A549 (cell line): ENCODE measurements at regions not wholly inside any gene's neighbourhood (a gene's known extent, or its start where the extent isn't known, plus 50 kb on each side); places are given as distances from the start of the nearest gene placed in this dataset.

Source experiments
- ATAC-seq, 2 experiments: fragments of 200-7000 bp in 1 of 2; fragments of >200 bp in 1 of 2; cut with Nextera tagmentation in 1 of 2; cut with Tn5 transposase in 1 of 2; 3 replicates each; pipeline versions ENCODE4 v1.8.0 to v1.9.1; 2018 to 2020; ENCODE audit warnings: mild to moderate bottlenecking in 1 of 2, moderate library complexity in 1 of 2
- CTCF ChIA-PET: fragments of 300-600 bp; sonication (Branson Sonifier 250); formaldehyde crosslinking; extraction: SDS; loops from one replicate; lab custom pipeline; 2021; ENCODE audit warnings: antibody characterized with exemption, inconsistent platforms; lab: Yijun Ruan, JAX
- POLR2A ChIA-PET: fragments of 350-600 bp; formaldehyde crosslinking; extraction: SDS; loops from one replicate; lab custom pipeline; 2021; ENCODE audit warnings: antibody characterized with exemption, inconsistent platforms; lab: Yijun Ruan, JAX
- DNase-seq, 2 experiments: peaks; one replicate each; pipeline versions ENCODE4 v3.0.0 to v3.0.0-alpha.2; 2011 to 2016; ENCODE audit warnings: low read depth in 1 of 2, low spot score in 1 of 2
- FAIRE-seq: peaks from 2 replicates; lab custom pipeline; 2011; peaks lifted over from hg19 to GRCh38; lab: Jason Lieb, UNC
- H3K27ac ChIP-seq, 2 experiments: fragments of >200 bp; sonication (Bioruptor Twin); formaldehyde crosslinking; 3 replicates each; pipeline ENCODE4 v1.5.1; 2016 to 2017
- H3K4me1 ChIP-seq: fragments of >200 bp; sonication (Bioruptor Twin); formaldehyde crosslinking; 3 replicates; pipeline ENCODE4 v1.6.1; 2016
- H3K4me2 ChIP-seq: fragments of >200 bp; sonication (Bioruptor Twin); formaldehyde crosslinking; 3 replicates; pipeline ENCODE4 v1.6.1; 2016
- H3K4me3 ChIP-seq: fragments of >200 bp; sonication (Bioruptor Twin); formaldehyde crosslinking; 3 replicates; pipeline ENCODE4 v1.5.1; 2016
- H3K9me3 ChIP-seq: fragments of >200 bp; sonication (Bioruptor Twin); formaldehyde crosslinking; 3 replicates; pipeline ENCODE4 v1.6.1; 2016
- ATOH8 ChIP-seq: fragments of 250-450 bp; sonication (Bioruptor Pico); IDR thresholded peaks from 2 replicates; pipeline ENCODE4 v1.5.0; 2020; ENCODE audit warnings: low read depth, mild to moderate bottlenecking, moderate library complexity
- BHLHE40 ChIP-seq: IDR thresholded peaks from 2 replicates; pipeline ENCODE4 v1.6.1; 2012; ENCODE audit warnings: low read depth, low read length, inconsistent platforms
- CBX2 ChIP-seq: fragments of 200-600 bp; sonication (generic); IDR thresholded peaks from 2 replicates; pipeline ENCODE4 v1.6.1; 2016; ENCODE audit warnings: low read depth, mild to moderate bottlenecking, borderline replicate concordance
- CEBPB ChIP-seq, 2 experiments: fragments of >200 bp in 1 of 2; sonication (Bioruptor Twin) in 1 of 2; formaldehyde crosslinking in 1 of 2; IDR thresholded peaks; 2 replicates each; pipeline ENCODE4 v1.6.1; 2012 to 2016
- CHD4 ChIP-seq: fragments of 200-600 bp; sonication (generic); IDR thresholded peaks from 2 replicates; pipeline ENCODE4 v1.6.1; 2016; ENCODE audit warnings: antibody characterized with exemption, mild to moderate bottlenecking, borderline replicate concordance
- CTCF ChIP-seq: fragments of >200 bp; sonication (Bioruptor Twin); formaldehyde crosslinking; IDR thresholded peaks from 3 replicates; pipeline ENCODE4 v1.5.1; 2016
- EHMT2 ChIP-seq: fragments of 200-600 bp; sonication (generic); IDR thresholded peaks from 2 replicates; pipeline ENCODE4 v1.6.1; 2016; ENCODE audit warnings: antibody characterized with exemption, low read depth, mild to moderate bottlenecking, moderate library complexity
- FOSL2 ChIP-seq, 2 experiments: fragments of 450-650 bp in 1 of 2; fragments of >200 bp in 1 of 2; sonication (Bioruptor Twin) in 1 of 2; formaldehyde crosslinking; IDR thresholded peaks; 2 replicates each; pipeline versions ENCODE4 v1.5.0 to v1.6.1; 2016 to 2020; ENCODE audit warnings: mild to moderate bottlenecking in 1 of 2, moderate library complexity in 1 of 2
- GATA3 ChIP-seq: IDR thresholded peaks from 2 replicates; pipeline ENCODE4 v1.6.1; 2012; ENCODE audit warnings: borderline replicate concordance
- HES2 ChIP-seq: fragments of >200 bp; sonication (Bioruptor Twin); formaldehyde crosslinking; IDR thresholded peaks from 2 replicates; pipeline ENCODE4 v1.6.1; 2016
- JUN ChIP-seq, 2 experiments: fragments of >200 bp; sonication (Bioruptor Twin); formaldehyde crosslinking; IDR thresholded peaks; 2 replicates in 1 of 2; 3 replicates in 1 of 2; pipeline ENCODE4 v1.6.1; 2016 to 2017
- KDM1A ChIP-seq: fragments of 200-600 bp; sonication (generic); IDR thresholded peaks from 2 replicates; pipeline ENCODE4 v1.6.1; 2016; ENCODE audit warnings: low read depth, mild to moderate bottlenecking
- KDM5A ChIP-seq: fragments of 200-600 bp; sonication (generic); IDR thresholded peaks from 2 replicates; pipeline ENCODE4 v1.6.1; 2016; ENCODE audit warnings: antibody characterized with exemption, mild to moderate bottlenecking
- MAX ChIP-seq: IDR thresholded peaks from 2 replicates; pipeline ENCODE4 v1.6.1; 2012
- MAZ ChIP-seq: fragments of 150-350 bp; IDR thresholded peaks from 2 replicates; pipeline ENCODE4 v1.6.1; 2014; ENCODE audit warnings: antibody characterized with exemption, low read depth, low read length, borderline replicate concordance
- NR3C1 ChIP-seq: fragments of >200 bp; sonication (Bioruptor Twin); formaldehyde crosslinking; IDR thresholded peaks from 3 replicates; pipeline ENCODE4 v1.6.1; 2017
- PHF8 ChIP-seq: fragments of 200-600 bp; sonication (generic); IDR thresholded peaks from 2 replicates; pipeline ENCODE4 v1.6.1; 2016; ENCODE audit warnings: low read depth, mild to moderate bottlenecking, antibody characterized with exemption, moderate library complexity, borderline replicate concordance
- POLR2AphosphoS2 ChIP-seq: conservative IDR thresholded peaks from 2 replicates; pipeline ENCODE4 v1.6.1; 2012; ENCODE audit warnings: low read length, improper control_type of control experiment, inconsistent platforms
- RAD21 ChIP-seq, 2 experiments: fragments of >200 bp in 1 of 2; sonication (Bioruptor Twin) in 1 of 2; formaldehyde crosslinking in 1 of 2; IDR thresholded peaks in 1 of 2; conservative IDR thresholded peaks in 1 of 2; 2 replicates in 1 of 2; 3 replicates in 1 of 2; pipeline ENCODE4 v1.6.1; 2012 to 2018; ENCODE audit warnings: inconsistent platforms in 1 of 2
- RARB ChIP-seq: fragments of 250-450 bp; sonication (Bioruptor Pico); IDR thresholded peaks from 2 replicates; pipeline ENCODE4 v1.8.0; 2021; ENCODE audit warnings: mild to moderate bottlenecking, moderate library complexity
- REST ChIP-seq: fragments of 200-600 bp; sonication (generic); IDR thresholded peaks from 2 replicates; pipeline ENCODE4 v1.6.1; 2016; ENCODE audit warnings: antibody characterized with exemption, mild to moderate bottlenecking, moderate library complexity
- TP53 ChIP-seq: fragments of 250-450 bp; sonication (Bioruptor Pico); IDR thresholded peaks from 2 replicates; pipeline ENCODE4 v1.5.0; 2021; ENCODE audit warnings: mild to moderate bottlenecking, moderate library complexity
- USF2 ChIP-seq: fragments of 450-650 bp; IDR thresholded peaks from 2 replicates; pipeline ENCODE4 v1.6.1; 2014; ENCODE audit warnings: antibody characterized with exemption
- ZFP36 ChIP-seq: fragments of 450-650 bp; IDR thresholded peaks from 2 replicates; pipeline ENCODE4 v1.6.1; 2014; ENCODE audit warnings: borderline replicate concordance; ENCODE audit not compliant: partially characterized antibody
- WGBS: methylation state at CpG from one replicate; pipeline ENCODE4 v1.1.6; 2017; ENCODE audit errors: missing lambda C conversion rate; 5-methylcytosine and 5-hydroxymethylcytosine counted together

GRCh38 chr4:73001885-73002284, 67.6 kb downstream of the COX18 start:
- 48% methylated on average over 2 of the region's 2 CpGs for WGBS
- no peak overlapping the region for H3K4me3 ChIP-seq
- no peaks in the 10 kb centered on the region for H3K4me1 ChIP-seq
- TF ChIP-seq CHD4 (no peak), PHF8 (no peak), CBX2 (no peak), REST (no peak), FOSL2 (IDR thresholded peaks at IDR 0.05) (no peak), FOSL2 (CRISPR knock-in tag; IDR thresholded peaks at IDR 0.05) (no peak), USF2 (no peak), JUN (IDR thresholded peaks at IDR 0.05) (no peak), MAX (no peak), KDM1A (no peak), EHMT2 (no peak)
- no peaks in the 10 kb centered on the region for H3K9me3 ChIP-seq
- ChIA-PET CTCF (interaction anchor here (1.0 kb wide), 1 partner anchor 10 kb away, joined by 3 read pairs; no protein-coding TSS in a partner anchor), POLR2A (no interaction called here)
- DNase-seq = no peak
- ATAC-seq = no peak
- no peak overlapping the region for H3K27ac ChIP-seq
- no peak for FAIRE-seq
- no peak overlapping the region for H3K4me2 ChIP-seq

GRCh38 chr4:72997409-72997808, 72.1 kb downstream of the COX18 start:
- Histone ChIP-seq H3K27ac (no peak overlapping the region), H3K4me3 (no peak overlapping the region)
- 53% methylated on average over 3 of the region's 3 CpGs for WGBS
- ChIA-PET POLR2A (no interaction called here), CTCF (interaction anchor here (0.9 kb wide), 1 partner anchor 297 kb away, joined by 4 read pairs; no protein-coding TSS in a partner anchor)
- peak in 1 of 2 experiments; percentile 17 for DNase-seq
- no peak for TF ChIP-seq PHF8
- no peak for TF ChIP-seq MAZ
- TF ChIP-seq RAD21 (conservative IDR thresholded peaks at IDR 0.05 in 1 of 2, IDR thresholded peaks at IDR 0.05 in 1 of 2) = no peak
- no peak for TF ChIP-seq TP53 (CRISPR knock-in tag)
- TF ChIP-seq BHLHE40 = no peak
- no peak for TF ChIP-seq KDM5A
- TF ChIP-seq CEBPB (IDR thresholded peaks at IDR 0.05) = no peak
- TF ChIP-seq ATOH8 (CRISPR knock-in tag) = no peak
- TF ChIP-seq GATA3 = no peak
- no peak for TF ChIP-seq CTCF
- no peak for TF ChIP-seq RARB (CRISPR knock-in tag)
- no peak for TF ChIP-seq HES2
- no peak for TF ChIP-seq POLR2AphosphoS2
- TF ChIP-seq NR3C1 = no peak
- TF ChIP-seq ZFP36 = no peak
- TF ChIP-seq, all 56 proteins: peak for 0
- no peak overlapping the region for H3K4me2 ChIP-seq
- H3K9me3 ChIP-seq = no peaks in the 10 kb centered on the region
- FAIRE-seq (no peak), ATAC-seq (peak in 1 of 2 experiments; percentile 62; a peak in 3 of 6 replicates)
- H3K4me1 ChIP-seq = no peaks in the 10 kb centered on the region
